ENCODE measurements at regions not wholly inside any gene's neighbourhood (a gene's known extent, or its start where the extent isn't known, plus 50 kb on each side); places are given as distances from the start of the nearest gene placed in this dataset.

DNA sequence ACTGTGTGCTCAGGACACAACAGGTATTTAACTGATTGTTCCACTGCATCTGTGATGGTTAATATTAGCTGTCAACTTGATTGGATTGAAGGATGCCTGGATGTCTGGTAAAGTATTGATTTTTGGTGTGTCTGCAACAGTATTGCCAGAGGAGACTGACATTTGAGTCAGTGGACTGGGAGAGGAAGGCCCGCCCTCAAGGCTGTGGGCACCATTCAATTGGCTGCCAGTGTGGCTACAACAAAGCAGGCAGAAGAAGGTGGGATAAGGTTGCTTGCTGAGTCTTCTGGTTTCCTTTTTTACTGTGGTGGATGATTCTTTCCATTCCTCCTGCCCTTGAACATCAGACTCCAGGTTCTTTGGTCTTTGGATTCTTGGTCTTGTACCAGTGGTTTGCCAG lies 137.1 kb upstream of the FAM13C start:
- 88 to 100% methylated on average over 1 of the region's 1 CpG for WGBS, 2 donors
- no peak for DNase-seq (ENCODE audit: low spot score in 2 of 2)
- no peak overlapping the region for H3K4me3 ChIP-seq
- TF ChIP-seq EP300 (IDR thresholded peaks at IDR 0.05) (no peak), POLR2A (IDR thresholded peaks at IDR 0.05) (no peak)
- TF ChIP-seq, protein P1, sequence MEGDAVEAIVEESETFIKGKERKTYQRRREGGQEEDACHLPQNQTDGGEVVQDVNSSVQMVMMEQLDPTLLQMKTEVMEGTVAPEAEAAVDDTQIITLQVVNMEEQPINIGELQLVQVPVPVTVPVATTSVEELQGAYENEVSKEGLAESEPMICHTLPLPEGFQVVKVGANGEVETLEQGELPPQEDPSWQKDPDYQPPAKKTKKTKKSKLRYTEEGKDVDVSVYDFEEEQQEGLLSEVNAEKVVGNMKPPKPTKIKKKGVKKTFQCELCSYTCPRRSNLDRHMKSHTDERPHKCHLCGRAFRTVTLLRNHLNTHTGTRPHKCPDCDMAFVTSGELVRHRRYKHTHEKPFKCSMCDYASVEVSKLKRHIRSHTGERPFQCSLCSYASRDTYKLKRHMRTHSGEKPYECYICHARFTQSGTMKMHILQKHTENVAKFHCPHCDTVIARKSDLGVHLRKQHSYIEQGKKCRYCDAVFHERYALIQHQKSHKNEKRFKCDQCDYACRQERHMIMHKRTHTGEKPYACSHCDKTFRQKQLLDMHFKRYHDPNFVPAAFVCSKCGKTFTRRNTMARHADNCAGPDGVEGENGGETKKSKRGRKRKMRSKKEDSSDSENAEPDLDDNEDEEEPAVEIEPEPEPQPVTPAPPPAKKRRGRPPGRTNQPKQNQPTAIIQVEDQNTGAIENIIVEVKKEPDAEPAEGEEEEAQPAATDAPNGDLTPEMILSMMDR (IDR thresholded peaks at IDR 0.05), result no peak
- H3K9me3 ChIP-seq, result peaks cover 0 to 30% (median 6%) of the 10 kb centered on the region in 4 donors
- no peaks in the 10 kb centered on the region for H3K27me3 ChIP-seq
- H3K4me1 ChIP-seq, result no peaks in the 10 kb centered on the region
- no peak overlapping the region for H3K27ac ChIP-seq
- H3K36me3 ChIP-seq, result no peaks in the 10 kb centered on the region

DNA sequence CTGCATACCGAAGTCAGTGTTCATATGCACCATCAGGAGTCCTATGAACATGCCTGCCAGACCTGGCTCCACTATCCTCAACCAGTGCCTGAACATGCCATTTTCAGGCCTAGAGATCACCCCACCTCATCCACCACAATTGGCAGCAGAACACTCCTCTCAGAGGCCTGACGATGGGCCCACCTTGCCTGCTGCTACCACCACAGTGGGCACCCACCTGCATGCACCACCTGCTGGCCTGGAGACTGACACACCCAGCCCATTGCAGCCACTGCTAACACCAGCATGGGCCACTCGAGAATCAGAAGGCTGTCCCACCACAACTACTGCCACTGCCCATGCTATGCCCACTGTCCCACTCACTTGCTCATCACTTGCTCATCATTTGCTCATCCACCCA lies 130.7 kb upstream of the FAM13C start:
- WGBS, 2 donors, result 89% methylated on average over 3 of the region's 3 CpGs
- TF ChIP-seq, protein P1 (IDR thresholded peaks at IDR 0.05), result no peak
- no peak for TF ChIP-seq POLR2A (IDR thresholded peaks at IDR 0.05)
- TF ChIP-seq EP300 (IDR thresholded peaks at IDR 0.05), result no peak
- H3K9me3 ChIP-seq, result peaks cover 0 to 34% (median 6%) of the 10 kb centered on the region in 4 donors
- H3K36me3 ChIP-seq, result no peaks in the 10 kb centered on the region
- no peak overlapping the region for H3K27ac ChIP-seq
- no peaks in the 10 kb centered on the region for H3K27me3 ChIP-seq
- H3K4me3 ChIP-seq, result no peak overlapping the region
- no peak for DNase-seq (ENCODE audit: low spot score in 2 of 2)
- no peaks in the 10 kb centered on the region for H3K4me1 ChIP-seq

DNA sequence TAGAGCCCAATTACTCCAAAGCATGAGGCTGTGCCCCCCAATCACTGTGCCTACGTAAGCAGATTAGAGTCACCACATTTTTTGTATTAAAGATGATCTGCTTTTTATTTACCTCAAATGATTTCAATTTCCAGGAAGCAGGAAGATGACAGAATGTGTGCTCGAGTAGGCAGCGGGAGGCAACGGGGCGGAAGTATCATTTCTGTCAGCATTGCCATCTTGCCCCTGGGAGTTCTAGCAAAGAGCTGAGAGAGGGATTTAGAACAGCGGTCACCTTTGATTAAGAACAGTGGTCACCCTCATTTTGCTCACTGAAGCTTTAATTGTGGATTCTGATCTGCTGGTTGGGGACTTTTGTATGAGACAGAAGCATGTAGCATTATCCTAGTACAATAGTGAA lies 117.1 kb upstream of the FAM13C start:
- Histone ChIP-seq H3K4me3 (no peak overlapping the region), H3K27ac (no peak overlapping the region), H3K9me3 (peaks cover 0 to 3% (median 0%) of the 10 kb centered on the region in 4 donors), H3K36me3 (no peaks in the 10 kb centered on the region), H3K27me3 (no peaks in the 10 kb centered on the region), H3K4me1 (no peaks in the 10 kb centered on the region)
- WGBS, 2 donors, result 86 to 88% methylated on average over 6 of the region's 6 CpGs
- TF ChIP-seq EP300 (IDR thresholded peaks at IDR 0.05) (no peak), POLR2A (IDR thresholded peaks at IDR 0.05) (no peak)
- TF ChIP-seq, protein P1 (IDR thresholded peaks at IDR 0.05), result no peak
- DNase-seq (ENCODE audit: low spot score in 2 of 2), result no peak

DNA sequence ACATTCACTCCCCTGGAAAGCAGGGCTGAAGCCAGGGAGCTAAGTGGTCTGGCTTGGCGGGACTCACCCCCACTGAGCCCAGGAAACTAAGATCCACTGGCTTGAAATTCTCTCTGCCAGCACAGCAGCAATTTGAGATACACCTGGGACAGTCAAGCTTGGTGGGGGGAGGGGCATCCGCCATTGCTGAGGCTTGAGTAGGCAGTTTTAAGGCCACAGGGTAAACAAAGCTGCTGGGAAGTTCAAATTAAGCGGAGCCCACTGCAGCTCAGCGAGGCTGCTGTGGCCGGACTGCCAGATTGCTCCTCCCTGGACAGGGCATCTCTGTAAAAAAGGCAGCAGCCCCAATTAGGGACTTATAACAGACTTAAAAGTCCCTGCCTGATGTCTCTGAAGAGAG lies 108.2 kb upstream of the FAM13C start:
- peaks cover 0 to 21% (median 0%) of the 10 kb centered on the region in 4 donors for H3K9me3 ChIP-seq
- H3K4me1 ChIP-seq, result no peaks in the 10 kb centered on the region
- H3K27me3 ChIP-seq, result no peaks in the 10 kb centered on the region
- TF ChIP-seq POLR2A (IDR thresholded peaks at IDR 0.05), result no peak
- TF ChIP-seq, protein P1 (IDR thresholded peaks at IDR 0.05), result no peak
- no peak for TF ChIP-seq EP300 (IDR thresholded peaks at IDR 0.05)
- no peak for DNase-seq (ENCODE audit: low spot score in 2 of 2)
- H3K36me3 ChIP-seq, result no peaks in the 10 kb centered on the region
- no peak overlapping the region for H3K27ac ChIP-seq
- no peak overlapping the region for H3K4me3 ChIP-seq
- 84 to 86% methylated on average over 5 of the region's 5 CpGs for WGBS, 2 donors

DNA sequence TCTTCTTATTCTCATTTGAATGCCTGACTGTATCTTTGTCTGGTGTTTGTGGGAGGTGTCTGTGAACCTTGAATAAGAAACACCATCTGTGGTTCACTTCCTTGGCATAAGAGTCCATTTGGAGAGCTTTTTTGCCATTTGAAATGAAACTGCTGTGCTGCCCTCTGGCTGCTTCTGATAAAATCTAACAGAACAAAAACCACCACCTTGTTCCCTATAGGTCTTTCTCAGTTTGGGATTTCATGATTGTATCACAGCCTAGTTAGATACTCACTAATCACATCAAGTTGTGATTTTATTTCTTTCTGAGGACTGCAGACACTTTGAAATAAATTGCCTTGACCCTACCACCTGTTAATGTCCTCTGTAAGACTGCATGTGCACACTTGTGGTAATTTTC lies 102.7 kb upstream of the FAM13C start:
- Histone ChIP-seq H3K27ac (no peak overlapping the region), H3K9me3 (peaks cover 0 to 10% (median 0%) of the 10 kb centered on the region in 4 donors), H3K36me3 (no peaks in the 10 kb centered on the region), H3K4me1 (no peaks in the 10 kb centered on the region), H3K4me3 (no peak overlapping the region), H3K27me3 (no peaks in the 10 kb centered on the region)
- TF ChIP-seq, protein P1 (IDR thresholded peaks at IDR 0.05), result peak in 1 of 5 experiments; percentile 39
- TF ChIP-seq POLR2A (IDR thresholded peaks at IDR 0.05), result no peak
- DNase-seq (ENCODE audit: low spot score in 2 of 2), result no peak
